ENCODE measurements at regions not wholly inside any gene's neighbourhood (a gene's known extent, or its start where the extent isn't known, plus 50 kb on each side); places are given as distances from the start of the nearest gene placed in this dataset.
A peak's percentile ranks its signal among the peaks of the same experiment; 100 is the strongest.
"Not testable (repeated sequence)": the region's sequence is repeated elsewhere in the genome, so short reads cannot be mapped to it uniquely, and the experiment has no call there.

DNA sequence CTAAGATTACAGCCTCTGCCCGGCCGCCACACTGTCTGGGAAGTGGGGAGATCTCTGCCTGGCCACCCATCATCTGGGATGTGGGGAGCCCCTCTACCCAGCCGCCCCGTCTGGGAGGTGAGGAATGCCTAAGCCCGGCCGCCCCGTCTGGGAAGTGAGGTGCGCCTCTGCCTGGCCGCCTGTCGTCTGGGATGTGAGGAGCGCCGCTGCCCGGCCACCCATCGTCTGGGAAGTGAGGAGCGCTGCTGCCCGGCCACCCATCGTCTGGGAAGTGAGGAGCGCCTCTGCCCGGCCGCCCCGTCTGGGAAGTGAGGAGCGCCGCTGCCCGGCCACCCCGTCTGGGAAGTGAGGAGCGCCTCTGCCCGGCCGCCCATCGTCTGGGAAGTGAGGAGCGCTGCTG is 135.9 kb upstream of the PROKR2 start:
- DNase-seq: not testable (repeated sequence)

- not testable (repeated sequence) for DNase-seq
Observed at GRCh38 chr20:5452286-5452685, 135.5 kb upstream of the PROKR2 start.

DNA sequence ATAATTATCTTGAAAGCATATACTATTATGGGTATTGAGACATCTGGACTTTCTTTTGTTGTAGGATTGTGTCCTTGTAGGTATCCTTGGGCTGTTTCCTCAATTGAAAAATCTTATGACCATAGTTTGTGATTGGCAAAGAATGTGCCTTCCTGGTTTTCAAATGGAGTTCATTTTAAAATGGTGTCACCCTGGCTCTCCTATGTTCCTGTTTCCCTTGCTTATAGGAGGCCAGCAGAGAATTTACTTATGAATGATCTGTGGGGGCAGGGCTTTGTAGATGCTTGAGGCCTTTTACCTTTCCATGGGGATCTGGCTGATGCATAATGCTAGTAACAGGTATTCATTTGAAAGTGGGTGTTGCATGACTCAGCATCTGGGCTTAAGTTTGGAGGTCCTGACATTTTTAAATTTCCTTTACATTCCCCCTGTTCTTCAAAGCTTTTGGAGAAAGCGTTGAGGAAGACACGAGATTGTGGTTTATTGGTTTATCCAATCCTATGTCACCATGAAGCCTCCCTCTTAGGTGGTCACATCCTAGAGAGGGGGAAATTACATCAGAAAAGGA is 135.0 kb upstream of the PROKR2 start:
- DNase-seq: no peak

- peak in 2 of 5 donors; percentile 17 to 32 for DNase-seq
Observed at GRCh38 chr20:5448449-5449118, 131.8 kb upstream of the PROKR2 start.

DNA sequence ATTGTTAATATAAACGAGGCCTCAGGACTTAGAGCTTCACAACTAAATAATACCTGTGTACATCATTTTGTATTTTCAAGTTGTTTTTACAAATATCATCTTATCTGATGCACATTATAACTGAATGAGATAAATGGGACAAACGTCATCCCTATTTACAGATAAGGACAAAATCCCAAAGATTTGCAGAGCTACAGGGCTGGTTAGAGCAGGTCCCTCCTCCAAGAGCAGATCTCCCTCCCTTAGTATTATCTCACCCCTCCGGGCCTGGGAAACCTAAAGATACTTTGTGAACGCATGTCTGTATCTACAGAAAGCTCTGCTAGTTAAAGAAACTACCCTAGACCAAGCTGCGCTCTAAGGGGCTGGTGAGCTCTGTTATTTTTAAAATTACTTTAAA is 130.4 kb upstream of the PROKR2 start:
- no peak for DNase-seq

DNA sequence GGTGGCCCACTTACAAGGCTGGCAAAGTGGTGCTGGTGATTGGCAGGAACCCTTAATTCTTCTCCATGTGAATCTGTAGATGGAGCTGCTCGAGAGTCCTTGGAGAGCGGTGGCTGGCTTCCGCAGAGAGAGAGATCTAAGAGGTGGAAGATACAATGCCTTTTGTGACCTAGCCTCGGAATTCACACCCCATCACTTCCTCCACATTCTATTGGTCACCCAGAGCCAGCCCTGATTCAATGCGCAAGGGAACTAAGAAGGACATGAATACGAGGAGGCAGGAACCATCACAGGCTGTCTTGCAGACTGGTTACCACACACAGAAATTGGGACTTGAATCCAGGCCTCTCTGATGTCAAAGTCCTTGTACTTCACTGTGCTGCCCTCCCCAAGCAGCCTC is 128.9 kb upstream of the PROKR2 start:
- no peak for DNase-seq

DNA sequence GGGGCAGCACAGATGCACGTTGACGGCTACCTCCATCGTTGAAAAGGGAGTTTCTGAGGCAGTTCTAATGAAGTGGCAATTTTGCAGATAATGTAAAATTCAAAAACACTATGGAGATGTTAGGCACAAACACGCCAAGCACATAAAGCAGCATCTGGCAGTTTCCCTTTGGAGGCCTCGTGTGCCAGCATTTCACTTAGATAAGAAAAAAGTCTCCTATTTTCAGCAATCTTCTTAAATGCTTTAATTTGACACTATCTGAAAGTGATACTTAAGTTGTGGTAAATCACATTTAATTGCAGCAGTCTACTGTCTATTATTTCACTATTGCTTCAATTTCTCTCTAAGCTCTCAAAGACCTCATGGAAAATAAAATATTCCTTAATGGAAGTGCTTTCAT is 125.3 kb upstream of the PROKR2 start:
- no peak for DNase-seq

GRCh38 chr20:5434116-5434515 is 117.4 kb upstream of the PROKR2 start:
- no peak for DNase-seq

GRCh38 chr20:5433352-5433751 is 116.6 kb upstream of the PROKR2 start:
- DNase-seq: no peak

DNA sequence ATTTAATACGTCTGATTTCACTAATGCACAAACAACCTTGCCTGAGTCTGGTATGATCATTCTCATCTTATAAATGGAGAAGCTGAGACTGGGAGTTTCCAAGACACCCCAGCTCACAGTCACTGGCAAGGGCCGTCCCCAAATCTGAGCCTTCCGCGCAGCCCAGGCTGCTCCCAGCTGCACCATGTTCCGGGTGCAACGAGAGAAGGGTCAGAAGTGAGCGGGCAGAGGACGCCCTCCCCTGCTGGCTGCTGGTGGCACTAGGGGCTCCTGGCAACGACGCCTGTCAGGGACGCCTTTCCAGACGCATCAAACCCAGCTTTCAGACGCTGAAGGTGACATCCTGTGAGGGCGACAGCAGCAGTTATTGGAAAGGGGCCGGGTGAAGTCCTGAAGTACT is 115.3 kb upstream of the PROKR2 start:
- DNase-seq: no peak

DNA sequence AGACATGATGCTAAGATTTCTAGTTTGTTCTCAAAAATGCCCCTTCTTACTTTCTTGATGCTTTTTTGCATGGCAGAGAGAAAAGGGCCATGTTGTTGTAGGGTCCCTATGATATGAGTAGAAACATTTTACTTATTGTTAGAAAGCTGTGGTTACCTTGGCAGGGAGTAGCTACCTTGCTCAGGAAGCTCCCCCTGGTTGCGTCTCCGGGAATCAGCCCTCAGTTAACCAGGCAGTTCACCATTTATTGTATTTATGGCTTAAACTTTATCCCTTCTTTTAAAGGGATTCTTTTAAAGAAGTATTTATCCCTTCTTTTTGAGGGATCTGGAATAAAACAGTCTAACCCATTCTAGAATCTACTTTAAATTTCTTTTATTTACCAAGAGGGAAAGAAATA is 113.9 kb upstream of the PROKR2 start:
- DNase-seq: no peak

- DNase-seq: no peak
Observed at GRCh38 chr20:5426026-5426425, 109.3 kb upstream of the PROKR2 start.

- no peak for DNase-seq
Observed at GRCh38 chr20:5416086-5416485, 99.3 kb upstream of the PROKR2 start.

GRCh38 chr20:5413394-5413793 is 96.6 kb upstream of the PROKR2 start:
- DNase-seq: no peak

- no peak for DNase-seq
Observed at GRCh38 chr20:5410470-5410869, 93.7 kb upstream of the PROKR2 start.

DNA sequence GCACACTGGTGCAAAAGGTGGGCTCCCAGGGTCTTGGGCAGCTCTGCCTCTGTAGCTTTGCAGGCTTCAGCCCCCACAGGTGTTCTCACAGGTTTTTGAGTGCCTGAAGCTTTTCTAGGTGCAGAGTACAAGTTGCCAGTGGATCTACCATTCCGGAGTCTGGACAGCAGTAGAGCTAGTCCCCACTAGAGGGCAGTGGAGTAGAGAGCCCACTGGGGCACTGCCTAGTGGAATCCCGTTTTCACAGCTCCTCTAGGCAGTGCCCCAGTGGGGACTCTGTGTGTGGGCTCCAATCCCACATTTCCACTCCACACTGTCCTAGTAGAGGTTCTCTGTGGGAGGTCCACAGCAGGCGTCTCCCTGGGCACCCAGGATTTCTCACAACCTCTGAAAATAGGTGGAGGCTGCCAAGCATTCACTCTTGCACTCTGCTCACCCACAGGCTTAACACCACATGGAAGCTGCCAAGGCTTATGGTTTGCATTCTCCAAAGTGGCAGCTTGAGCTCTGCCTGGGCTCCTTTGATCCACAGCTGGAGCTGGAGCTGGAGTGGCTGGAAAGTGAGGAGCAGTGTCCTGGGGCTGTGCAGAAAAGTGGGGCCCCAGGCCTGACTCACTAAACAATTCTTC is 86.3 kb upstream of the PROKR2 start:
- DNase-seq: peak in 1 of 5 donors; percentile 15

- no peak for DNase-seq
Observed at GRCh38 chr20:5401277-5401875, 84.6 kb upstream of the PROKR2 start.

DNA sequence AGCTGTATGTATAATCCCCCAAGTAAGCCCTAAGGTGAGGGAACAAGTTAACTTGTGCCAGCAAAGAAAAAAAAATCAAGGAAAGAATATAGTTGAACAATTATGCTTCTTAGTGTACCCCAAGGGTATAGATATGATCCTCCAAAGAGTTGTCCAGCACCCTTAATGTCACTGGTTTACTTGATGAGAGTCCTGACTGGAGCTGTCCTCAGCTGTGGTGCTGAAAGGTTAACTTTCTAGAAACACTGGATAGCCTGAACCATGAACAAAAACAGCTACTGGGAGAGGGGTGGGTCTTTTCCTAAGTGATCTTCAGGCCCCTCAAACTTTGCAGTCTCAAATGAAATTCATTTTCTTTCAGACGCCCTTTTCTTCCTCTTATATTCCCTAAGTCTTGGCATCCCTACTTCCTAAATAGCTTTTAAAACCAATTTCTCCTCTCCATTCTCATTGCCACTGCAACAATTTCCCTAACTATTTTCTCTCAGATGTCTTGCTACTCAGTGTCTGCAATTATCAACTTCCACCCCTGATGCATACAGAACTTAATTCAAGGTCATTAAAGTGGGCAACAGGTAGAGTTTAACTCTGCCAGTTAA is 83.5 kb upstream of the PROKR2 start:
- DNase-seq: no peak

DNA sequence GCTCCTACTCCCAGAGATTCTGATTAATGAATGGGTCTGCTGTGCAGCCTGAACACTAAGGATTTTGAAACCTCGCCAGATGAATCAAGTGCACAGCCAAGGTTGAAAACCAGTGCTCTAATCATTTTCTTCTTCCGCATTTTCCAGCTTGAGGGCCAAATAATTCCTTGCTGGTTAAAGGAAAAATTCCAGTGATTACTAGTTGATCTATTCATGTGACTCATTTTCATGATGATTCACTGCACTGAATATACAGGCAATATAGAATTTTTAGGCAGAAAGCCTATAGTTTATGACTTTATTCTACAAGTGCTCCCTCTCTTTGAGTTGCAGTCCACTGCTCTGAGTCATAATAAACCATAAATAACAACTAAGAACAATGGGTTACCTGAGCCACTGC is 80.6 kb upstream of the PROKR2 start:
- DNase-seq: no peak

DNA sequence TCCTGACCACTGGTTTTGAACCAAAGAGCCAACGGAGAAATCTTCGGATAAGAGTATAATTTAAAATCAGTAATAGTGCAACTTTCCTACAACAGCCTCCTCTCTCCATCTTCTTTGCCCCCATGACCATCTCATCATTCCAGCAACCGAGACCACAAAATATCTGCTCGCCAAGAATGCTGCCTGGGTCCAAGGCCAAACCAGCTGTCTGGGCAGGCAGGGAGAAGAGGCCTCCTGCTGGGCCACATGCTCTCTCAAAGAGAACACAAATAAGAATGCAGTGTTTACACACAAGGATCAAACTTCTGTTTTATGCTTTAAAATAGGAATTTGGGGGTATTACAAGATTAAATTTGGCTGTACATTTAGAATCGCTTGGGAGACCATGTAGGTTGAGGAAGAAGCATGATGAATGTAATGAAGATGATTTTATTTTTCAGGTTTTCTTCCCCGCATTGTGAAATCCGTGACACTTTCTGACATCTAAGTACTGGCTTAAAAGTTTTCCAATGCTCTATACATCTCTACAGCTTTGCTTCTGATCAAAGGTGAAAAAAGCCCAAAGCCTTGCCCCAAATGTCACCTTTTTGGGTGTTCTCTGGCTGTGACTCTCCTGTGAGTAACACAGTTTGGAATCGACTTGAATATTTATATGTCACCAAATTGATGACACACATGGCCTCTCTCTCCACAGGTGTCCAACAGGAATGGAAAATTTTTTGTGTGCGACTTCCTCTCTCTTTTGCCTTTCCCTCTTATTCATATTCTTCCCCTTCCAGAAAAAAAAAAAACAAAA is 79.4 kb upstream of the PROKR2 start:
- no peak for DNase-seq

GRCh38 chr20:5393218-5393870 is 76.6 kb upstream of the PROKR2 start:
- DNase-seq: no peak

DNA sequence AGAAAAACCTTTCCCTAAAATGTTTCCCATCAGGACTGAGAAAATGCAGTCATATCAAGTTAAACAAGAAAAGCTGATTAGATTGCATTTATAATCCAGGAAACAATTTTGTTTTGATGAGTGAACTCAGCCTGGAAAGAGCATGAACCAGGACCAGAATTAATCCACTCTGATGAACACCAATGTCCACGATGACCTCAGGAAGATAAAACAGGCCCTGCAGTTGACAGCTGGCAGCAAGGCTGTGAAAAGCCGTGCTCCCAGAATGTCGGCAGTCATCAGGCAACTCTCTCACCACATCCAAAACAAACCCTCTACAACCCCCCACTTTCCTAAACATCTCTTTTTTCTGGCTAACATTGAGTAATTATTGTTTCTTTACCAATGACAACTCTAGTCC is 74.0 kb upstream of the PROKR2 start:
- DNase-seq: no peak

Data from T-helper 1 cell (primary cell).